ENCODE measurements at regions not wholly inside any gene's neighbourhood (a gene's known extent, or its start where the extent isn't known, plus 50 kb on each side); places are given as distances from the start of the nearest gene placed in this dataset.

- no peak for DNase-seq
Observed at GRCh38 chr1:221109930-221110329, 230.7 kb downstream of the HLX start.

GRCh38 chr1:221117133-221117532 is 237.9 kb downstream of the HLX start:
- DNase-seq: no peak

- DNase-seq: no peak
Observed at GRCh38 chr1:221117548-221117951, 238.3 kb downstream of the HLX start.

- DNase-seq: no peak
Observed at GRCh38 chr1:221118176-221118937, 239.1 kb downstream of the HLX start.

GRCh38 chr1:221118938-221119320 is 239.7 kb downstream of the HLX start:
- no peak for DNase-seq

GRCh38 chr1:221122501-221122900 is 243.3 kb downstream of the HLX start:
- no peak for DNase-seq

- no peak for DNase-seq
Observed at GRCh38 chr1:221125976-221126375, 246.7 kb downstream of the HLX start.

GRCh38 chr1:221137666-221138065 is 258.4 kb downstream of the HLX start:
- no peak for DNase-seq

GRCh38 chr1:221138516-221138915 is 259.3 kb downstream of the HLX start:
- no peak for DNase-seq

- no peak for DNase-seq
Observed at GRCh38 chr1:221139991-221140390, 260.7 kb downstream of the HLX start.

GRCh38 chr1:221141096-221141495 is 261.9 kb downstream of the HLX start:
- DNase-seq: no peak

- DNase-seq: no peak
Observed at GRCh38 chr1:221141606-221142285, 262.5 kb downstream of the HLX start.

GRCh38 chr1:221148660-221149059 is 269.4 kb downstream of the HLX start:
- no peak for DNase-seq

- no peak for DNase-seq
Observed at GRCh38 chr1:221149111-221149510, 269.9 kb downstream of the HLX start.

- DNase-seq: no peak
Observed at GRCh38 chr1:221149555-221150075, 270.4 kb downstream of the HLX start.

- no peak for DNase-seq
Observed at GRCh38 chr1:221150996-221151395, 271.8 kb downstream of the HLX start.

GRCh38 chr1:221154932-221155331 is 275.7 kb downstream of the HLX start:
- no peak for DNase-seq

- DNase-seq: peak; percentile 30
Observed at GRCh38 chr1:221157026-221157761, 278.0 kb downstream of the HLX start.

- DNase-seq: no peak
Observed at GRCh38 chr1:221159608-221160007, 280.4 kb downstream of the HLX start.

- DNase-seq: no peak
Observed at GRCh38 chr1:221161571-221162041, 282.4 kb downstream of the HLX start.

GRCh38 chr1:221162352-221162751 is 283.1 kb downstream of the HLX start:
- DNase-seq: no peak

- DNase-seq: no peak
Observed at GRCh38 chr1:221162939-221163338, 283.7 kb downstream of the HLX start.

- no peak for DNase-seq
Observed at GRCh38 chr1:221164029-221164428, 284.8 kb downstream of the HLX start.

Data from SHP77 treated with DMSO at 0.1 percent for 48 hours (cell line).